HT-29 (cell line): ENCODE measurements at regions not wholly inside any gene's neighbourhood (a gene's known extent, or its start where the extent isn't known, plus 50 kb on each side); places are given as distances from the start of the nearest gene placed in this dataset.
"Not testable (repeated sequence)": the region's sequence is repeated elsewhere in the genome, so short reads cannot be mapped to it uniquely, and the experiment has no call there.

Source experiments
- DNase-seq: peaks from one replicate; pipeline ENCODE4 v3.0.0-alpha.2; 2015; ENCODE audit warnings: low spot score

GRCh38 chr5:118379470-118379869 is 608.9 kb downstream of the DTWD2 start:
- DNase-seq, result no peak

- no peak for DNase-seq
These were observed 609.4 kb downstream of the DTWD2 start for GRCh38 chr5:118378959-118379358.

GRCh38 chr5:118377420-118377819 is 610.9 kb downstream of the DTWD2 start:
- DNase-seq, result no peak

- DNase-seq, result no peak
These were observed 616.1 kb downstream of the DTWD2 start for GRCh38 chr5:118371973-118372831.

GRCh38 chr5:118366429-118366828 is 621.9 kb downstream of the DTWD2 start:
- DNase-seq, result no peak

- DNase-seq, result no peak
These were observed 622.6 kb downstream of the DTWD2 start for GRCh38 chr5:118365718-118366117.

GRCh38 chr5:118354797-118355196 is 633.5 kb downstream of the DTWD2 start:
- DNase-seq, result no peak

- DNase-seq, result no peak
These were observed 634.4 kb downstream of the DTWD2 start for GRCh38 chr5:118353970-118354369.

GRCh38 chr5:118336468-118336867 is 651.9 kb downstream of the DTWD2 start:
- no peak for DNase-seq

- no peak for DNase-seq
These were observed 661.0 kb downstream of the DTWD2 start for GRCh38 chr5:118327389-118327788.

GRCh38 chr5:118326481-118327045 is 661.8 kb downstream of the DTWD2 start:
- DNase-seq, result no peak

- no peak for DNase-seq
These were observed 662.4 kb downstream of the DTWD2 start for GRCh38 chr5:118325931-118326330.

- not testable (repeated sequence) for DNase-seq
These were observed 664.6 kb downstream of the DTWD2 start for GRCh38 chr5:118323723-118324122.

- DNase-seq, result no peak
These were observed 667.3 kb downstream of the DTWD2 start for GRCh38 chr5:118321081-118321480.

GRCh38 chr5:118320121-118320520 is 668.2 kb downstream of the DTWD2 start:
- no peak for DNase-seq

- no peak for DNase-seq
These were observed 673.4 kb downstream of the DTWD2 start for GRCh38 chr5:118314931-118315330.

- no peak for DNase-seq
These were observed 677.1 kb downstream of the DTWD2 start for GRCh38 chr5:118311103-118311819.

- no peak for DNase-seq
These were observed 677.9 kb downstream of the DTWD2 start for GRCh38 chr5:118310401-118310800.

- DNase-seq, result no peak
These were observed 685.1 kb downstream of the DTWD2 start for GRCh38 chr5:118303296-118303695.

- no peak for DNase-seq
These were observed 685.6 kb downstream of the DTWD2 start for GRCh38 chr5:118302786-118303185.

GRCh38 chr5:118301696-118302095 is 686.7 kb downstream of the DTWD2 start:
- no peak for DNase-seq

GRCh38 chr5:118295045-118295444 is 693.3 kb downstream of the DTWD2 start:
- DNase-seq, result no peak

GRCh38 chr5:118293378-118293777 is 695.0 kb downstream of the DTWD2 start:
- no peak for DNase-seq
